Osteoblast (primary cell): ENCODE measurements at regions not wholly inside any gene's neighbourhood (a gene's known extent, or its start where the extent isn't known, plus 50 kb on each side); places are given as distances from the start of the nearest gene placed in this dataset.

Experiments used
- DNase-seq: peaks from one replicate; pipeline ENCODE4 v3.0.0; 2011; ENCODE audit warnings: low spot score, mixed read lengths; ENCODE audit not compliant: insufficient read length; ENCODE audit errors: missing footprints
- H2AFZ ChIP-seq: 2 replicates; pipeline ENCODE4 v1.6.0; 2011; ENCODE audit warnings: mild to moderate bottlenecking, low read length
- H3K27ac ChIP-seq: 2 replicates; pipeline ENCODE4 v1.5.1; 2011; ENCODE audit warnings: mild to moderate bottlenecking, low read depth, low read length, moderate library complexity
- H3K27me3 ChIP-seq: 2 replicates; pipeline ENCODE4 v1.6.0; 2012; ENCODE audit warnings: mild to moderate bottlenecking, control low read depth, inconsistent platforms, low read length, moderate library complexity; ENCODE audit not compliant: insufficient read depth
- H3K36me3 ChIP-seq: 2 replicates; pipeline ENCODE4 v1.5.1; 2011; ENCODE audit warnings: mild to moderate bottlenecking, low read length, control low read depth, moderate library complexity; ENCODE audit not compliant: insufficient read depth
- H3K4me1 ChIP-seq: 2 replicates; pipeline ENCODE4 v1.5.1; 2011; ENCODE audit warnings: mild to moderate bottlenecking, low read length, control low read depth, moderate library complexity; ENCODE audit not compliant: insufficient read depth
- H3K4me2 ChIP-seq: 2 replicates; pipeline ENCODE4 v1.6.0; 2011; ENCODE audit warnings: mild to moderate bottlenecking, low read length; ENCODE audit not compliant: insufficient read depth
- H3K4me3 ChIP-seq: fragments of 200-600 bp; sonication (generic); 3 replicates; pipeline ENCODE4 v1.5.1; 2012; ENCODE audit warnings: mild to moderate bottlenecking, low read length, inconsistent platforms; ENCODE audit not compliant: insufficient read depth
- H3K79me2 ChIP-seq: 2 replicates; pipeline ENCODE4 v1.6.0; 2012; ENCODE audit warnings: mild to moderate bottlenecking, low read length, control low read depth, inconsistent platforms; ENCODE audit not compliant: insufficient read depth
- H3K9me3 ChIP-seq: 2 replicates; pipeline ENCODE4 v1.5.1; 2011; ENCODE audit warnings: low read depth, low read length, control low read depth
- H4K20me1 ChIP-seq: 2 replicates; pipeline ENCODE4 v1.6.0; 2012; ENCODE audit warnings: mild to moderate bottlenecking, low read length, control low read depth; ENCODE audit not compliant: insufficient read depth
- CTCF ChIP-seq: IDR thresholded peaks from 2 replicates; pipeline ENCODE4 v1.5.1; 2011; ENCODE audit warnings: mild to moderate bottlenecking, low read depth, low read length, moderate library complexity; ENCODE audit errors: extremely low read depth

- Histone ChIP-seq H3K4me1 (no peaks in the 10 kb centered on the region), H3K4me3 (no peak overlapping the region), H3K79me2 (no peaks in the 10 kb centered on the region), H3K9me3 (no peaks in the 10 kb centered on the region), H3K4me2 (no peak overlapping the region), H4K20me1 (no peaks in the 10 kb centered on the region), H2AFZ (no peak overlapping the region), H3K27ac (no peak overlapping the region), H3K27me3 (no peaks in the 10 kb centered on the region), H3K36me3 (no peaks in the 10 kb centered on the region)
- TF ChIP-seq CTCF: no peak
- no peak for DNase-seq
Observed at GRCh38 chr2:36088716-36089328, 266.8 kb upstream of the CRIM1 start.

GRCh38 chr2:36087344-36087743 is 268.2 kb upstream of the CRIM1 start:
- Histone ChIP-seq H3K4me3 (no peak overlapping the region), H3K9me3 (no peaks in the 10 kb centered on the region), H3K36me3 (no peaks in the 10 kb centered on the region), H4K20me1 (no peaks in the 10 kb centered on the region), H3K79me2 (no peaks in the 10 kb centered on the region), H3K27me3 (no peaks in the 10 kb centered on the region), H3K27ac (no peak overlapping the region), H3K4me2 (no peak overlapping the region), H2AFZ (no peak overlapping the region), H3K4me1 (no peaks in the 10 kb centered on the region)
- no peak for DNase-seq
- TF ChIP-seq CTCF: no peak

- no peaks in the 10 kb centered on the region for H3K36me3 ChIP-seq
- H3K27me3 ChIP-seq: no peaks in the 10 kb centered on the region
- no peaks in the 10 kb centered on the region for H3K9me3 ChIP-seq
- no peaks in the 10 kb centered on the region for H3K79me2 ChIP-seq
- H3K4me2 ChIP-seq: no peak overlapping the region
- no peak for DNase-seq
- no peak for TF ChIP-seq CTCF
- no peaks in the 10 kb centered on the region for H3K4me1 ChIP-seq
- no peak overlapping the region for H2AFZ ChIP-seq
- no peak overlapping the region for H3K4me3 ChIP-seq
- H3K27ac ChIP-seq: no peak overlapping the region
- H4K20me1 ChIP-seq: no peaks in the 10 kb centered on the region
Observed at GRCh38 chr2:36079793-36080192, 275.8 kb upstream of the CRIM1 start.

GRCh38 chr2:36074008-36074407 is 281.6 kb upstream of the CRIM1 start:
- no peak for DNase-seq
- no peaks in the 10 kb centered on the region for H3K27me3 ChIP-seq
- no peak overlapping the region for H3K4me2 ChIP-seq
- H3K4me1 ChIP-seq: no peaks in the 10 kb centered on the region
- H2AFZ ChIP-seq: no peak overlapping the region
- no peak overlapping the region for H3K27ac ChIP-seq
- no peak for TF ChIP-seq CTCF
- H3K79me2 ChIP-seq: no peaks in the 10 kb centered on the region
- H3K9me3 ChIP-seq: no peaks in the 10 kb centered on the region
- H3K4me3 ChIP-seq: no peak overlapping the region
- no peaks in the 10 kb centered on the region for H4K20me1 ChIP-seq
- H3K36me3 ChIP-seq: no peaks in the 10 kb centered on the region
